ENCODE measurements at regions not wholly inside any gene's neighbourhood (a gene's known extent, or its start where the extent isn't known, plus 50 kb on each side); places are given as distances from the start of the nearest gene placed in this dataset.
"Not testable (repeated sequence)": the region's sequence is repeated elsewhere in the genome, so short reads cannot be mapped to it uniquely, and the experiment has no call there.

GRCh38 chr3:176190755-176191154 is 1006.5 kb downstream of the TBL1XR1 start:
- DNase-seq (ENCODE audit: low spot score) = no peak

- no peak for DNase-seq (ENCODE audit: low spot score)
Measured at GRCh38 chr3:176183181-176183580, 1014.1 kb downstream of the TBL1XR1 start.

DNA sequence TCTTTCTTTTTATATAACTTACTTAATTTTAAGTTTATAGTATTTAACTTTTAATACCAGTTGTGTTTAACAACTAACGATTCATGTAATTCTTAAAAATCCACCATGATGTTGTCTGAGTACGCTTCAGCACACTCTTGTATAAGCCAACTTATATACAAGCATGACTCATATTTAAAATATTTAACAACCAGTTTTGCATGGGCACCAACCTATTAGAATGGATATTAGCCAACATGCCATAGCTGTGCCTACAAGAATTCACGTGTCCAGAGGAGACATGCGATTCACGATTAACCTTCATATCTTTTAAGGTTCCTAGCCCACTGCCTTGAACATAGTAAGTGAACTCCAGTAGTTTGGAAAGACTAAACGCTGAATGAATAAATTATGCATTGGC is 1023.2 kb downstream of the TBL1XR1 start:
- DNase-seq (ENCODE audit: low spot score) = no peak

DNA sequence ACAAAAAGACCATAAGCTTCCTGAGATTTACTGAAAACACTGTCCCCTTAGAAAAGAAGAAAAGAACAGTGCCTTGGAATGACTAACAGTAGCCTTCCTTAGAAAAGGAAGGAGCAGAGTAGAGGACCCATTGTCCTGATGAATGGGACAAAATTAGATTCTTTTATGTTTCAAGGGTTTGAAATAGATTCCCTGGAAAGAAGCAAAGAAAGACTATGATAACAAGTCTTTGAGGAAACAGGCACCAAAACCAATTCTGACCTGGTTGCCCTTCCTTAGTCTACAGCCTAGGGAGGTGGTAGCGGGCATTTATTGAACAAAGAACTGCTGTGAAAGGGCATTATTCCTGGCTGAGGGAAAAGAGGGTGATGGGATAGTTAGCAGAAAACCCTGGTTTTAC is 1024.8 kb downstream of the TBL1XR1 start:
- DNase-seq (ENCODE audit: low spot score) = no peak

DNA sequence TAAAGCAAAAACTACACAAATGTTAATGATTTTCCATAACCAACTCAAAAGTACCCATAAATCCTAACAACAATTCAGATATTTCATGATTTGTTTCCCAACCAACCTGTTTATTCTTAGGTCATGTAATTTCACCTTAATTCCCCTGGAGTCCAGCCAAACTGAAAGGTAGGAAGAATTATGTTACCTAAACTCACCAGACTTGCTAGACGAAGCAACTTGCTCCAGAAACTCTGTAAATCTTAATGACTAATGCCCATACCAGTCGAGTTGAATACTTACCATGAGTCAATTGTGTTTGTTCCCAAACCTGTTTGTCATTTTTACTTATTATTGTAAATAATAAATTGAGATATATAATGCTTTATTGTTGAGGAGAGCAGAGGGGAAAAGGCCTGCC is 1030.0 kb downstream of the TBL1XR1 start:
- no peak for DNase-seq (ENCODE audit: low spot score)

GRCh38 chr3:176160997-176161396 is 1036.3 kb downstream of the TBL1XR1 start:
- DNase-seq (ENCODE audit: low spot score) = no peak

GRCh38 chr3:176159796-176160195 is 1037.5 kb downstream of the TBL1XR1 start:
- DNase-seq (ENCODE audit: low spot score) = no peak

GRCh38 chr3:176155012-176155411 is 1042.3 kb downstream of the TBL1XR1 start:
- DNase-seq (ENCODE audit: low spot score) = no peak

- DNase-seq (ENCODE audit: low spot score) = no peak
Measured at GRCh38 chr3:176149567-176149966, 1047.7 kb downstream of the TBL1XR1 start.

GRCh38 chr3:176147251-176147650 is 1050.0 kb downstream of the TBL1XR1 start:
- DNase-seq (ENCODE audit: low spot score) = no peak

DNA sequence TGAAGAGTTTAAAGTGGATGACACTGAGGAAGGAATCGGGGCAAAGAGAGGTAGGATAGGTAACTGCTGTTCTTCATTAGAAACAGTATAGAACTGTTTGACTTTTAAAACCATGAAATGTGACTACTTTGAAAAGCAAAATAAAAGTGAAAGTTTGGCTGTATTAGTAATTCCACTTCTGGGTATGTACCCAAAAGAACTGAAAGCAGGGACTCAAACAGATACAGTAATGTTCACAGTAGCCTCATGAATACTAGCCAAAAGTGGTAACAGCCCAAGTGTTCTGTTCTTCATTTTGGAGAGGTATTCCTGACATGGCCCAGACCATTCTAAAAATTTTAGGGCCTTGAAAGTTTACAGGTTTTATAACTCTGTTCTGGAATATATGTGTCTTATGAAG is 1055.4 kb downstream of the TBL1XR1 start:
- DNase-seq (ENCODE audit: low spot score) = no peak

- no peak for DNase-seq (ENCODE audit: low spot score)
Measured at GRCh38 chr3:176120507-176120906, 1076.8 kb downstream of the TBL1XR1 start.

DNA sequence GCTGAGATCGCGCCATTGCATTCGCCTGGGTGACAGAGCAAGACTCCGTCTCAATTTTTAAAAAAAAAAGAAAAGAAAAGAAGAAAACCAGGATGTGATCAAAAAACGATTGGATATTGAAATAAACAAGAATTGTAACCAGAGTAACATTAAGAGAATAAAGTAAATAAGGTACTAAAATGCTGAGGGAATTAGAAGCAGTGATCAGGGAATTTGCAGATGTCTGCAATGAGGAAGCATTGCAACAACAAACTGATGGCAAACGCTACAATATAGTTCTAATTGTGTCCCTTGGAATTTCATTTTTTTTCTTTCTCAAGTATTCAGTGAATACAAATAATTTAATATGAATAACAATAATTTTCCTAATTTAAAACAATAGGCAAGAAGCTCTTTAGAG is 1077.5 kb downstream of the TBL1XR1 start:
- DNase-seq (ENCODE audit: low spot score) = no peak

DNA sequence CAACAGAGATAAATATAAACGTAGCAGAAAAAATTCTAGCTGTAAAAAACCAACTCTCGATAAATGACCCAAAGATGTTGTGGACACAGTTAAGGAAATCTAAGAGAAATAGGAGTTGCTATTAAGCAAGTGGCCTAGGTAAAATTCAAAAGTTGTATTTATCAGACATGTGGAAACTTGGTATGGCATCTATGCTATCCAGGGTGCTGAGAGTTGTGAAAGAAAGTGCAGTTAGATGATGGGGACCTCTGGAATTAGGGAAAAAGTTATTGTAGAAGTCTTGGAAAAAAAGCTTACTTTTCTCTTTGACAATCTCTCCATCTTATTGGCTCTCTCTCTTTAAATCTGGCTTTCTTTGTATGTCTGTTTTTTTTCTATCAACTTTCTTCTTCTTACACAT is 1090.9 kb downstream of the TBL1XR1 start:
- DNase-seq (ENCODE audit: low spot score) = no peak

DNA sequence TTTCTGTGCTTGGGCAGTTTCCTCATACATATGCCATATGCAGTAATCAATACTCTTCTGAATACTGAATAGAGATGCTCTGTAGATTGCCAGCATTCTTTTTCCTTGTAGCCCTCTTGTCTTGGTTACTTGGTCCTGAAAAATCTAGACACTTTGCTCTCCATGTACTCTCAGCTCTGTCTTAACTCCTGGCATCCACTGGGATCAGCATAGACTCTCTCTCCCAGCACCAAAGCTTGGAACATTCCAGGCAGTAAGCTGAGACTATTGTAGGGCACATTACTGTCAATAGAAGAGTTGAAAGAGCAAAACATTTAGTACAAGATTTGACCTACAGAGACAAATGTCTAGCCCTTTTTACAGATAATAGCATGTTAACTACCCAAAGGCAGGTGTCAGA is 1100.3 kb downstream of the TBL1XR1 start:
- DNase-seq (ENCODE audit: low spot score) = no peak

DNA sequence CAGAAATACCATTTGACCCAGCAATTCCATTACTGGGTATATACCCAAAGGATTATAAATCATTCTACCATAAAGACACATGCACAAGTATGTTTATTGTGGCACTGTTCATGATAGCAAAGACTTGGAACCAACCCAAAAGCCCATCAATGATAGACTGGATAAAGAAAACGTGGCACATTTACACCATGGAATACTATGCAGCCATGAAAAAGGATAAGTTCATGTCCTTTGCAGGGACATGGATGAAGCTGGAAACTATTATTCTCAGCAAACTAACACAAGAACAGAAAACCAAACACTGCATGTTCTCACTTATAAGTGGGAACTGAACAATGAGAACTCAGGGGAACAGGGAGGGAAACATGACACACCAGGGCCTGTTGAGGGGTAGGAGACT is 1103.4 kb downstream of the TBL1XR1 start:
- DNase-seq (ENCODE audit: low spot score) = not testable (repeated sequence)

DNA sequence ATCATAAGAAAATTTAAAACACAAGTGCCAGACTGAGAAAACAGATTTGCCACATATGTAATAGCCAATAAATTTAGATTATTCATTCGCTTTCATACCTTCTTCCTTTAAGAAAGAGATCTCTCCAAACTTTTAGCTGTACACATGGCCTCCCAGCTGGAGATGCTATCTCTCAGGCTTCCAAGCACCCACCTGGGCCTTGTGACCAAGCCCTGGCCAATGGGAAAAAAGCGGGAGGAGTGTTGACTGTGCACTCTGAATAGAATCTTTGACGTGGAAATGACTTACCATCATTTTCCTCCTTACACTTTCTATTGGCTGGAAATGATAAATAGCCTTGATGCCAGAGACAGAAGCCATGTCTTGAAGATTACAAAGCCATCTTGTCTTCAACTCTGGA is 1106.6 kb downstream of the TBL1XR1 start:
- DNase-seq (ENCODE audit: low spot score) = no peak

- no peak for DNase-seq (ENCODE audit: low spot score)
Measured at GRCh38 chr3:176088962-176089383, 1108.3 kb downstream of the TBL1XR1 start.

DNA sequence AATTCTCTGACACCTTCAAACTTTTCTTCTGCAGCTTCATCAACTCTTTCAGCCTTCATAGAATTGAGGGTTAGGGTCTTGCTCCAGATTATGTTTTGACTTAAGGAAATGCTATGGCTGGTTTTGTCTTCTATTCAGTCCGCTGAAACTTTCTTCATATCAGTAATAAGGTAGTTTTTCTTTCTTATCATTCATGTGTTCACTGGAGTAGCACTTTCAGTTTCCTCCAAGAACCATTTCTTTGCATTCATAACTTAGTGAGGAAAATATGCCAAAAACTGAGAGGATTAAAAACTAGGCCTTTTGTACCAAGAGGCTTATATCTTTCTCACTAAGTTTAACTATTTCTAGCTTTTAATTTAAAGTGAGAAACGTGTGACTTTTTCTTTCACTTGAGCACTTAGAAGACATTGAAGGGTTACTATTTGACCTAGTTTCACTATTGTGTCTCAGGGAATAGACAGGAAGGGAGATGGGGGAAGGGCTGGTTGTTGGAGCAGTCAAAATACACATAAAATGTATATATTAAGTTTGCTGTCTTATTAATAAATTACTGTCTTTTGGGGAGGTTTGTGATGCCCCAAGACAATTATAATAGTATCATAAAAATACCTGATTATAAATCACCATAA is 1110.1 kb downstream of the TBL1XR1 start:
- DNase-seq (ENCODE audit: low spot score) = no peak

DNA sequence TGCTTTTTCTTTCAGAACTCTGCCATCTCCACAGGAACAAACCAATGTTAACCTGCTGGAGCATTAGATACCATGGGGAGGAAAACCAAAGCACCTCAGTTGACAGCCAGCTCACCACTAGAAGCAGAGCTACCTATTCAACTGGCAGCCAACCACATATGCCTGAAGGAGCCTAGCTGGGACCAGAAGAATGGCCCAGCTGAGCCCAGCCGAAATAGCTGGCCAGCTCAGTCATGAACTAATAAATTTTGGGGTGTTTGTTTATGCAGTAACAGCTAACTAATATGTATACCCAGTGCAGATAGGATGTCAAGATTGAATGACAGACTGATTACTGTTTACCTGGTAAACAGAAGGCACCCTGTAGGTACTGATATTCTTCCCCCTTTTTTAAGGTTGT is 1117.5 kb downstream of the TBL1XR1 start:
- no peak for DNase-seq (ENCODE audit: low spot score)

DNA sequence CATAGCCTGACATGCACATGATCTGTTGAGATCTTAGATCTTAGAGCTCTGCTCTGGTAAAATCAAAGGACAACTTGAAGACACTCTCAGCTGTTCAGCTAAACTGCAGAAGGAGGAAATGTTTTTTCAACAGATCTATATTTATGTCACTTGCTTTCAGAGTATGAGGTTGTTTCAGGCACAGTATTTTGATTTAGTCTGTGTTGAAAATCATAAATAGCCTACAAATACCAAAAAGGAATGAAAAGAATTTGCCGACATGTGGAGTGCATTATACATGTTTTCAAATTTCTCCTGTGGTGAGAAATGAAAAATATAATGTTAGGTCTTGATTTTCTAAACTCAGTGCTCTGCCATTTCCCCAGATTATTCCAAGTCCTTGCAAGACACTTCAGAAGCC is 1118.4 kb downstream of the TBL1XR1 start:
- DNase-seq (ENCODE audit: low spot score) = no peak

- DNase-seq (ENCODE audit: low spot score) = no peak
Measured at GRCh38 chr3:176075491-176075890, 1121.8 kb downstream of the TBL1XR1 start.

GRCh38 chr3:176075046-176075445 is 1122.2 kb downstream of the TBL1XR1 start:
- no peak for DNase-seq (ENCODE audit: low spot score)

- no peak for DNase-seq (ENCODE audit: low spot score)
Measured at GRCh38 chr3:176074096-176074495, 1123.2 kb downstream of the TBL1XR1 start.

- DNase-seq (ENCODE audit: low spot score) = no peak
Measured at GRCh38 chr3:176071943-176072342, 1125.3 kb downstream of the TBL1XR1 start.

Measured in activated CD4-positive, alpha-beta T cell treated with anti-CD3 and anti-CD28 coated beads, Interleukin-2, Interleukin-4, amounts not matched to agents 100 ng/mL and 50 ng/mL, durations not matched to agents 16 hours and 8 hours (primary cell).